ENCODE measurements at regions not wholly inside any gene's neighbourhood (a gene's known extent, or its start where the extent isn't known, plus 50 kb on each side); places are given as distances from the start of the nearest gene placed in this dataset.

DNA sequence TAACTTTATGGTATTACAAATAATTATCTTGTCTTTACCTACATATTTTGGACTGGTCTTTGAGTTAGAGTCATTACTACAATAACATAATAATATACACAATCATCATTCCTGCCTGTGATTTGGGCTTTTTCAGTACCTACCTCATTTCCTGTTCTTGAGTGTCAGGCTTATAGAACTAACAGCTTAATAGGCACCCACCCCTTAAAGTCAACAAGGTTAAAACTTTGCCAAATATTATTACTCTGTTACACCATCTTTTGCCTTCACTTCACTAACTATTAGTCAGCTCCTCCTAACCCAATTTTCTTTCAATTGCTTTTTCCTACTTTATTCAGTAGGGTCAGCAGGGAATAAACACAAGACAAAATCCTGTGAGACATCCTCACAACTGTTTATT is 488.7 kb upstream of the AGTR1 start:
- DNase-seq (ENCODE audit: low read depth, low spot score): no peak
- H3K36me3 Mint-ChIP-seq (ENCODE audit: low read depth): no peaks in the 10 kb centered on the region
- no peaks in the 10 kb centered on the region for H3K9me3 Mint-ChIP-seq
- H3K27ac Mint-ChIP-seq (ENCODE audit: unreplicated experiment): no peak overlapping the region
- no peak overlapping the region for H3K4me3 Mint-ChIP-seq
- no peaks in the 10 kb centered on the region for H3K27me3 Mint-ChIP-seq (ENCODE audit: low read depth)
- TF ChIP-seq, protein P1, sequence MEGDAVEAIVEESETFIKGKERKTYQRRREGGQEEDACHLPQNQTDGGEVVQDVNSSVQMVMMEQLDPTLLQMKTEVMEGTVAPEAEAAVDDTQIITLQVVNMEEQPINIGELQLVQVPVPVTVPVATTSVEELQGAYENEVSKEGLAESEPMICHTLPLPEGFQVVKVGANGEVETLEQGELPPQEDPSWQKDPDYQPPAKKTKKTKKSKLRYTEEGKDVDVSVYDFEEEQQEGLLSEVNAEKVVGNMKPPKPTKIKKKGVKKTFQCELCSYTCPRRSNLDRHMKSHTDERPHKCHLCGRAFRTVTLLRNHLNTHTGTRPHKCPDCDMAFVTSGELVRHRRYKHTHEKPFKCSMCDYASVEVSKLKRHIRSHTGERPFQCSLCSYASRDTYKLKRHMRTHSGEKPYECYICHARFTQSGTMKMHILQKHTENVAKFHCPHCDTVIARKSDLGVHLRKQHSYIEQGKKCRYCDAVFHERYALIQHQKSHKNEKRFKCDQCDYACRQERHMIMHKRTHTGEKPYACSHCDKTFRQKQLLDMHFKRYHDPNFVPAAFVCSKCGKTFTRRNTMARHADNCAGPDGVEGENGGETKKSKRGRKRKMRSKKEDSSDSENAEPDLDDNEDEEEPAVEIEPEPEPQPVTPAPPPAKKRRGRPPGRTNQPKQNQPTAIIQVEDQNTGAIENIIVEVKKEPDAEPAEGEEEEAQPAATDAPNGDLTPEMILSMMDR (conservative IDR thresholded peaks at IDR 0.05): no peak
- no peaks in the 10 kb centered on the region for H3K4me1 Mint-ChIP-seq

DNA sequence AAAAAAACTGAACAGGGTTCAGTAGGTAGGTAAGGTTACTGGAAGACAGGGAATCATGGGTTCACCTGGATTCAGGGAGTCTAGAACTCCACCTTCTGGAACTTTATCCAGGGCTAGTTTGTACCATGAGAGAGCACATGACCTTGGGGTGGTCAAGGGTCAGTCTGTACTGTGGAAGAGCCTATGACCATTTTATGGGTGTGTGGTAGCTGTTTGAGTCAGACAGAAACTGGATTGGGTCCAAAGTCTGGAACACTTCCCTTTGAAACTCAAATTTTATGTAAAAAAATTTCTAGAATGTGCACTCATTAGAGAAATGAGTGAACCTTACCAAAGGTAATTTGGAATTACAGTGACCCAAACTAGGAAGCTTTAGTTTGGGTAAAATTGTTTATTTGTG is 486.0 kb upstream of the AGTR1 start:
- TF ChIP-seq, protein P1 (conservative IDR thresholded peaks at IDR 0.05): no peak
- DNase-seq (ENCODE audit: low read depth, low spot score): no peak
- no peaks in the 10 kb centered on the region for H3K27me3 Mint-ChIP-seq (ENCODE audit: low read depth)
- no peak overlapping the region for H3K4me3 Mint-ChIP-seq
- no peaks in the 10 kb centered on the region for H3K9me3 Mint-ChIP-seq
- H3K36me3 Mint-ChIP-seq (ENCODE audit: low read depth): no peaks in the 10 kb centered on the region
- no peaks in the 10 kb centered on the region for H3K4me1 Mint-ChIP-seq
- H3K27ac Mint-ChIP-seq (ENCODE audit: unreplicated experiment): no peak overlapping the region

DNA sequence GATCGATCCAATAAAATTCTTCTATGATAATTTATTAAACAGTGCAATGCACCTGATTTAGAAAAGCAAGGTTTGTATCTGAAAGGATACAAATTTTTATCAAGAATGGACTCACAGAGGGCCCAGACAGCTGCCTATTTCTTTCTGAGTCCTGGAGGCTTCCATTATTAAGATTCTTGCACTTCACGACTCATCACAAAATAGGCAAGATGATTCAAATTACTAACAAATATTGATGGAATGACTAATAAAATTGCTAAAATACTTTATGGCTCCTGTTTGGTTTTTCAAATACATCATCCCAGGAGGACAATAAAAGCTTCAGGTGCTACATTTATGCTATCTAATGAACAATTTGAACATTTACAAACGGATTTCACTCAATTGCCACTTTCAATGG is 483.0 kb upstream of the AGTR1 start:
- no peaks in the 10 kb centered on the region for H3K36me3 Mint-ChIP-seq (ENCODE audit: low read depth)
- H3K9me3 Mint-ChIP-seq: no peaks in the 10 kb centered on the region
- no peak for DNase-seq (ENCODE audit: low read depth, low spot score)
- no peak overlapping the region for H3K4me3 Mint-ChIP-seq
- H3K27ac Mint-ChIP-seq (ENCODE audit: unreplicated experiment): no peak overlapping the region
- TF ChIP-seq, protein P1 (conservative IDR thresholded peaks at IDR 0.05): no peak
- no peaks in the 10 kb centered on the region for H3K27me3 Mint-ChIP-seq (ENCODE audit: low read depth)
- H3K4me1 Mint-ChIP-seq: no peaks in the 10 kb centered on the region

DNA sequence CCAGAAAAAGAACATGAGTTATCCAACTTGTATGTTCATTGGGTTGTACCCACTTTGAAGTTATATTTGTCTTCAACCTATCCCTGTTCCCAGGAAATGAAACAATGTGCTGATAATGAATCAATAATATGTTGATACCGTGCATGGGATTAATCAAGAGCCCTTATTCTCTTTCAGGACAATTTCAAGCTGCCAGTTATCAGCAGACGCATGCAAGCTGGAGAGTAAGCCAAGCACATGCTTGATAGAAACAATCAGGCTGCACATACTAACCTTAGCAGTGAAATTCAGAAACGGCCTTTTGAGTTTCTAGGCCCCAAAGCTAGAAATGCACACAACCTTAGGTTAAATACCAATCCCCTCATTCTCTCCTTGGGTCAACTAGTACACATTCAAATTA is 480.4 kb upstream of the AGTR1 start:
- Mint-ChIP-seq H3K27me3 (ENCODE audit: low read depth) (no peaks in the 10 kb centered on the region), H3K36me3 (ENCODE audit: low read depth) (no peaks in the 10 kb centered on the region), H3K9me3 (no peaks in the 10 kb centered on the region), H3K27ac (ENCODE audit: unreplicated experiment) (no peak overlapping the region), H3K4me3 (no peak overlapping the region), H3K4me1 (no peaks in the 10 kb centered on the region)
- no peak for DNase-seq (ENCODE audit: low read depth, low spot score)
- TF ChIP-seq, protein P1 (conservative IDR thresholded peaks at IDR 0.05): no peak

DNA sequence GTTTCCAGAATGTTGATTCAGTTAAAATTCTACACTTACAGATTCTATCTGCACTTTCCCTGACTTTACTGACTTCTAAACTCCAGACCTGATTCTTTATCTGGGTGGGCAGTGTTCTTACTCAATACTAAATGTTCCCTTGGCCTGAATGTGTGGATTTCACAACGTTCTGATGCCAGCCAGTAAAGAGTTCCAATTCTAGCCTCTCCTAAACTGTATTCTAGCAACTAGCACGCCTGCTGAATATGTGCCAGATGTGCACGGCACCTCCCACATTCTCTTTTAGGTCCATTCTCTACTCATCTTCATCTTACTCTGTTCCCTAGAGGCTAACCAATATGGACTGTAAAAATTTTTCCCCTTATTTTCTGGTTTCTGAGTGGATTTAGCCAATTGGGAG is 479.5 kb upstream of the AGTR1 start:
- H3K4me3 Mint-ChIP-seq: no peak overlapping the region
- TF ChIP-seq, protein P1 (conservative IDR thresholded peaks at IDR 0.05): no peak
- no peak overlapping the region for H3K27ac Mint-ChIP-seq (ENCODE audit: unreplicated experiment)
- H3K36me3 Mint-ChIP-seq (ENCODE audit: low read depth): no peaks in the 10 kb centered on the region
- DNase-seq (ENCODE audit: low read depth, low spot score): no peak
- no peaks in the 10 kb centered on the region for H3K9me3 Mint-ChIP-seq
- H3K27me3 Mint-ChIP-seq (ENCODE audit: low read depth): no peaks in the 10 kb centered on the region
- H3K4me1 Mint-ChIP-seq: no peaks in the 10 kb centered on the region

DNA sequence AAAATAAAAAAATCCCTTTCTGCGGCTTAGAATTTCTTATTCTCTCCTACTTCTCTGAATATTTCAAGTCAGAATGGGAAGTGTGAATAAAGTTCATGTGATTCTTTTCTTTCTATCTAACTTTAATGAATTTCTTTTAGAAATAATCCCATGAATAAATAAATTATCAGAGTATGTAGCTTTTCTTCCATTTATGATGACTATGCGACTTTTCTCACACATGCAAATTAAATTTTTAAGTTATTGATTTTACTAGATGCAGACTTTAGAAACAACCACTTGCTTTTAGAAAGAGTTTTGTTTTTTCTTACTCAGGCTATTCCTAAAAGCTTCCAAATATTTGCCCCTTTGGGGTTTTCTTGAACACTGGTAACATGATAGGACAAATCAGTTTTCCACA is 477.7 kb upstream of the AGTR1 start:
- Mint-ChIP-seq H3K36me3 (ENCODE audit: low read depth) (no peaks in the 10 kb centered on the region), H3K27ac (ENCODE audit: unreplicated experiment) (no peak overlapping the region), H3K27me3 (ENCODE audit: low read depth) (no peaks in the 10 kb centered on the region), H3K9me3 (no peaks in the 10 kb centered on the region), H3K4me1 (no peaks in the 10 kb centered on the region), H3K4me3 (no peak overlapping the region)
- no peak for DNase-seq (ENCODE audit: low read depth, low spot score)
- TF ChIP-seq, protein P1 (conservative IDR thresholded peaks at IDR 0.05): no peak

All from neural crest cell (in vitro differentiated cells).